ENCODE measurements at regions not wholly inside any gene's neighbourhood (a gene's known extent, or its start where the extent isn't known, plus 50 kb on each side); places are given as distances from the start of the nearest gene placed in this dataset.

DNA sequence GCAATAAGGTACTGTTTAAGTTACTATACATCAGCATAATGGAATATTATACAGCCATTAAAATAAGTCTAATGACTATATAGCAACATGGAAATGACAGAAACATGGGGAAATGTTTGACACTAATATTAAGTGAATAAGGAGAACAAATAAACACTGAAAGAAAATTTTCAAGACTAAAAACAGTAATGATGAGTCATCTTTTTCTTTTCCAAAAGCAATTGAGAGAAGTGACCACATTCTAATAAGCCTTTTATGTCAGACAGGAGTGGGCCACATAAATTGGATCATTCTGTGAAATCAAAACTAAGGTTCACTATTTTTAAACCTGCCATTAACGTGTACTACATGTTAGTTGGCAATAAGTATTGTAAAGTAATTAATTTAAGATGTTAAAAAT is 187.5 kb downstream of the AHR start:
- TF ChIP-seq, protein P1, sequence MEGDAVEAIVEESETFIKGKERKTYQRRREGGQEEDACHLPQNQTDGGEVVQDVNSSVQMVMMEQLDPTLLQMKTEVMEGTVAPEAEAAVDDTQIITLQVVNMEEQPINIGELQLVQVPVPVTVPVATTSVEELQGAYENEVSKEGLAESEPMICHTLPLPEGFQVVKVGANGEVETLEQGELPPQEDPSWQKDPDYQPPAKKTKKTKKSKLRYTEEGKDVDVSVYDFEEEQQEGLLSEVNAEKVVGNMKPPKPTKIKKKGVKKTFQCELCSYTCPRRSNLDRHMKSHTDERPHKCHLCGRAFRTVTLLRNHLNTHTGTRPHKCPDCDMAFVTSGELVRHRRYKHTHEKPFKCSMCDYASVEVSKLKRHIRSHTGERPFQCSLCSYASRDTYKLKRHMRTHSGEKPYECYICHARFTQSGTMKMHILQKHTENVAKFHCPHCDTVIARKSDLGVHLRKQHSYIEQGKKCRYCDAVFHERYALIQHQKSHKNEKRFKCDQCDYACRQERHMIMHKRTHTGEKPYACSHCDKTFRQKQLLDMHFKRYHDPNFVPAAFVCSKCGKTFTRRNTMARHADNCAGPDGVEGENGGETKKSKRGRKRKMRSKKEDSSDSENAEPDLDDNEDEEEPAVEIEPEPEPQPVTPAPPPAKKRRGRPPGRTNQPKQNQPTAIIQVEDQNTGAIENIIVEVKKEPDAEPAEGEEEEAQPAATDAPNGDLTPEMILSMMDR (IDR thresholded peaks at IDR 0.05; ENCODE audit: insufficient read depth, low read length, poor library complexity, severe bottlenecking): no peak
- no peak for TF ChIP-seq EZH2phosphoT487 (conservative IDR thresholded peaks at IDR 0.05; ENCODE audit: low read length)
